ENCODE measurements at regions not wholly inside any gene's neighbourhood (a gene's known extent, or its start where the extent isn't known, plus 50 kb on each side); places are given as distances from the start of the nearest gene placed in this dataset.

DNA sequence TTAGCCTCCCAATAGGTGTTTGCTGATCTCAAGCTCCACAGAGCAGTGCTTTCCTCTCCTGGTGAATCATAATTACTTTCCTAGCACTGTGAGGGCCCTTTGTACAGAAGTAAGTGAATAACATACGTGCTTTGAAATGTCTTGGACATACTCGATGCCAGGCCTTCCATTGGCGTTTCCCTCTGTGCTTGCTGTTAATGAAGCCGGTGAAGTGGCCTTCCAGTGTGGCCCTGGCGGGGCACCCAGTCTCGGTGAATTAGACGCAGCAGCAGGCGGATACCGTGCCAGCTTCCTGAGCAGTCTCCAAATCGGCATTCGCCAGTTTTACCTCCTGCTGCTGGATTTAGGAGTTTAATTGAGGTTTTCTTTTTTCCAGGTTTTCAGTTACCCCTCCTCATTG is 132.3 kb downstream of the HMX1 start:
- no peak for ATAC-seq
- TF ChIP-seq TCF4 (CRISPR knock-in tag; IDR thresholded peaks at IDR 0.05; ENCODE audit: borderline replicate concordance) (no peak), OSR1 (CRISPR knock-in tag; IDR thresholded peaks at IDR 0.05) (no peak), ARNTL (CRISPR knock-in tag; IDR thresholded peaks at IDR 0.05; ENCODE audit: borderline replicate concordance, low read depth) (no peak), ZNF70 (CRISPR knock-in tag; IDR thresholded peaks at IDR 0.05) (no peak), SNAI2 (CRISPR knock-in tag; IDR thresholded peaks at IDR 0.05) (no peak), ISL1 (CRISPR knock-in tag; IDR thresholded peaks at IDR 0.05) (no peak), ZNF565 (CRISPR knock-in tag; conservative IDR thresholded peaks at IDR 0.05; ENCODE audit: low read depth) (no peak), TOX (CRISPR knock-in tag; IDR thresholded peaks at IDR 0.05; ENCODE audit: borderline replicate concordance) (no peak), PPARA (CRISPR knock-in tag; IDR thresholded peaks at IDR 0.05; ENCODE audit: borderline replicate concordance) (no peak), BACH2 (CRISPR knock-in tag; IDR thresholded peaks at IDR 0.05; ENCODE audit: borderline replicate concordance) (no peak), ESRRG (CRISPR knock-in tag; IDR thresholded peaks at IDR 0.05) (no peak), PATZ1 (CRISPR knock-in tag; IDR thresholded peaks at IDR 0.05; ENCODE audit: borderline replicate concordance) (no peak), GLIS3 (CRISPR knock-in tag; IDR thresholded peaks at IDR 0.05) (no peak), CSDC2 (CRISPR knock-in tag; IDR thresholded peaks at IDR 0.05) (no peak), ZNF8 (CRISPR knock-in tag; IDR thresholded peaks at IDR 0.05) (no peak), ZC3H10 (CRISPR knock-in tag; IDR thresholded peaks at IDR 0.05) (no peak)
- TF ChIP-seq, protein P1, sequence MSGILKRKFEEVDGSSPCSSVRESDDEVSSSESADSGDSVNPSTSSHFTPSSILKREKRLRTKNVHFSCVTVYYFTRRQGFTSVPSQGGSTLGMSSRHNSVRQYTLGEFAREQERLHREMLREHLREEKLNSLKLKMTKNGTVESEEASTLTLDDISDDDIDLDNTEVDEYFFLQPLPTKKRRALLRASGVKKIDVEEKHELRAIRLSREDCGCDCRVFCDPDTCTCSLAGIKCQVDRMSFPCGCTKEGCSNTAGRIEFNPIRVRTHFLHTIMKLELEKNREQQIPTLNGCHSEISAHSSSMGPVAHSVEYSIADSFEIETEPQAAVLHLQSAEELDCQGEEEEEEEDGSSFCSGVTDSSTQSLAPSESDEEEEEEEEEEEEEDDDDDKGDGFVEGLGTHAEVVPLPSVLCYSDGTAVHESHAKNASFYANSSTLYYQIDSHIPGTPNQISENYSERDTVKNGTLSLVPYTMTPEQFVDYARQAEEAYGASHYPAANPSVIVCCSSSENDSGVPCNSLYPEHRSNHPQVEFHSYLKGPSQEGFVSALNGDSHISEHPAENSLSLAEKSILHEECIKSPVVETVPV (CRISPR knock-in tag; IDR thresholded peaks at IDR 0.05): no peak
- TF ChIP-seq, protein P2, sequence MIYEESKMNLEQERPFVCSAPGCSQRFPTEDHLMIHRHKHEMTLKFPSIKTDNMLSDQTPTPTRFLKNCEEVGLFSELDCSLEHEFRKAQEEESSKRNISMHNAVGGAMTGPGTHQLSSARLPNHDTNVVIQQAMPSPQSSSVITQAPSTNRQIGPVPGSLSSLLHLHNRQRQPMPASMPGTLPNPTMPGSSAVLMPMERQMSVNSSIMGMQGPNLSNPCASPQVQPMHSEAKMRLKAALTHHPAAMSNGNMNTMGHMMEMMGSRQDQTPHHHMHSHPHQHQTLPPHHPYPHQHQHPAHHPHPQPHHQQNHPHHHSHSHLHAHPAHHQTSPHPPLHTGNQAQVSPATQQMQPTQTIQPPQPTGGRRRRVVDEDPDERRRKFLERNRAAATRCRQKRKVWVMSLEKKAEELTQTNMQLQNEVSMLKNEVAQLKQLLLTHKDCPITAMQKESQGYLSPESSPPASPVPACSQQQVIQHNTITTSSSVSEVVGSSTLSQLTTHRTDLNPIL (CRISPR knock-in tag; IDR thresholded peaks at IDR 0.05; ENCODE audit: low read depth): no peak

- TF ChIP-seq TCF4 (CRISPR knock-in tag; IDR thresholded peaks at IDR 0.05; ENCODE audit: borderline replicate concordance): no peak
- TF ChIP-seq, protein P3, sequence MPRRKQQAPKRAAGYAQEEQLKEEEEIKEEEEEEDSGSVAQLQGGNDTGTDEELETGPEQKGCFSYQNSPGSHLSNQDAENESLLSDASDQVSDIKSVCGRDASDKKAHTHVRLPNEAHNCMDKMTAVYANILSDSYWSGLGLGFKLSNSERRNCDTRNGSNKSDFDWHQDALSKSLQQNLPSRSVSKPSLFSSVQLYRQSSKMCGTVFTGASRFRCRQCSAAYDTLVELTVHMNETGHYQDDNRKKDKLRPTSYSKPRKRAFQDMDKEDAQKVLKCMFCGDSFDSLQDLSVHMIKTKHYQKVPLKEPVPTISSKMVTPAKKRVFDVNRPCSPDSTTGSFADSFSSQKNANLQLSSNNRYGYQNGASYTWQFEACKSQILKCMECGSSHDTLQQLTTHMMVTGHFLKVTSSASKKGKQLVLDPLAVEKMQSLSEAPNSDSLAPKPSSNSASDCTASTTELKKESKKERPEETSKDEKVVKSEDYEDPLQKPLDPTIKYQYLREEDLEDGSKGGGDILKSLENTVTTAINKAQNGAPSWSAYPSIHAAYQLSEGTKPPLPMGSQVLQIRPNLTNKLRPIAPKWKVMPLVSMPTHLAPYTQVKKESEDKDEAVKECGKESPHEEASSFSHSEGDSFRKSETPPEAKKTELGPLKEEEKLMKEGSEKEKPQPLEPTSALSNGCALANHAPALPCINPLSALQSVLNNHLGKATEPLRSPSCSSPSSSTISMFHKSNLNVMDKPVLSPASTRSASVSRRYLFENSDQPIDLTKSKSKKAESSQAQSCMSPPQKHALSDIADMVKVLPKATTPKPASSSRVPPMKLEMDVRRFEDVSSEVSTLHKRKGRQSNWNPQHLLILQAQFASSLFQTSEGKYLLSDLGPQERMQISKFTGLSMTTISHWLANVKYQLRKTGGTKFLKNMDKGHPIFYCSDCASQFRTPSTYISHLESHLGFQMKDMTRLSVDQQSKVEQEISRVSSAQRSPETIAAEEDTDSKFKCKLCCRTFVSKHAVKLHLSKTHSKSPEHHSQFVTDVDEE (CRISPR knock-in tag; IDR thresholded peaks at IDR 0.05): no peak
- TF ChIP-seq, protein P1 (CRISPR knock-in tag; IDR thresholded peaks at IDR 0.05): no peak
- no peak for ATAC-seq
Measured at GRCh38 chr4:8738471-8738931, 133.1 kb downstream of the HMX1 start.

GRCh38 chr4:8737601-8738279 is 133.9 kb downstream of the HMX1 start:
- no peak for ATAC-seq
- TF ChIP-seq BACH2 (CRISPR knock-in tag; IDR thresholded peaks at IDR 0.05; ENCODE audit: borderline replicate concordance) (no peak), OSR1 (CRISPR knock-in tag; IDR thresholded peaks at IDR 0.05) (no peak), ZNF8 (CRISPR knock-in tag; IDR thresholded peaks at IDR 0.05) (no peak), CSDC2 (CRISPR knock-in tag; IDR thresholded peaks at IDR 0.05) (no peak), PATZ1 (CRISPR knock-in tag; IDR thresholded peaks at IDR 0.05; ENCODE audit: borderline replicate concordance) (no peak), POU6F1 (CRISPR knock-in tag; IDR thresholded peaks at IDR 0.05; ENCODE audit: borderline replicate concordance, low read depth) (no peak), SNAI2 (CRISPR knock-in tag; IDR thresholded peaks at IDR 0.05) (no peak), ZNF565 (CRISPR knock-in tag; conservative IDR thresholded peaks at IDR 0.05; ENCODE audit: low read depth) (no peak)
- TF ChIP-seq, protein P1 (CRISPR knock-in tag; IDR thresholded peaks at IDR 0.05): no peak
- TF ChIP-seq, protein P2 (CRISPR knock-in tag; IDR thresholded peaks at IDR 0.05; ENCODE audit: low read depth): no peak
